ENCODE measurements at regions not wholly inside any gene's neighbourhood (a gene's known extent, or its start where the extent isn't known, plus 50 kb on each side); places are given as distances from the start of the nearest gene placed in this dataset.

- Histone ChIP-seq H3K27me3 (peaks cover 0 to 6% of the 10 kb centered on the region in 2 donors), H3K36me3 (no peaks in the 10 kb centered on the region), H3K4me3 (no peak overlapping the region), H3K27ac (no peak overlapping the region), H3K9me3 (no peaks in the 10 kb centered on the region), H3K4me1 (peaks cover 0 to 10% (median 0%) of the 10 kb centered on the region in 4 donors)
- TF ChIP-seq POLR2A (IDR thresholded peaks at IDR 0.05), result no peak
- no peak for TF ChIP-seq CTCF (IDR thresholded peaks at IDR 0.05)
- TF ChIP-seq EP300 (IDR thresholded peaks at IDR 0.05), result no peak
- WGBS, 2 donors, result 65 to 66% methylated on average over 3 of the region's 3 CpGs
- no peak for DNase-seq (ENCODE audit: low spot score in 2 of 2)
Measured at GRCh38 chr10:51004776-51005175, 69.5 kb upstream of the PRKG1 start.

- H3K4me3 ChIP-seq, result no peak overlapping the region
- H3K27ac ChIP-seq, result peak overlapping the region in 1 of 4 donors; percentile 13
- H3K36me3 ChIP-seq, result no peaks in the 10 kb centered on the region
- H3K9me3 ChIP-seq, result no peaks in the 10 kb centered on the region
- TF ChIP-seq CTCF (IDR thresholded peaks at IDR 0.05) (no peak), EP300 (IDR thresholded peaks at IDR 0.05) (no peak), POLR2A (IDR thresholded peaks at IDR 0.05) (no peak)
- 32 to 44% methylated on average over 4 of the region's 4 CpGs for whole genome bisulfite sequencing, 2 donors
- H3K27me3 ChIP-seq, result peaks cover 0 to 6% of the 10 kb centered on the region in 2 donors
- no peak for DNase-seq (ENCODE audit: low spot score in 2 of 2)
- H3K4me1 ChIP-seq, result peaks cover 0 to 10% (median 0%) of the 10 kb centered on the region in 4 donors
Measured at GRCh38 chr10:51005551-51005950, 68.7 kb upstream of the PRKG1 start.

- DNase-seq (ENCODE audit: low spot score in 2 of 2), result no peak
- TF ChIP-seq POLR2A (IDR thresholded peaks at IDR 0.05), result no peak
- TF ChIP-seq EP300 (IDR thresholded peaks at IDR 0.05), result no peak
- no peak for TF ChIP-seq CTCF (IDR thresholded peaks at IDR 0.05)
- peaks cover 0 to 10% (median 0%) of the 10 kb centered on the region in 4 donors for H3K4me1 ChIP-seq
- no peaks in the 10 kb centered on the region for H3K9me3 ChIP-seq
- no peaks in the 10 kb centered on the region for H3K36me3 ChIP-seq
- H3K27ac ChIP-seq, result no peak overlapping the region
- no peak overlapping the region for H3K4me3 ChIP-seq
- 86 to 90% methylated on average over 5 of the region's 5 CpGs for WGBS, 2 donors
- H3K27me3 ChIP-seq, result no peaks in the 10 kb centered on the region
Measured at GRCh38 chr10:51006686-51007085, 67.6 kb upstream of the PRKG1 start.

GRCh38 chr10:51007781-51008180 lies 66.5 kb upstream of the PRKG1 start:
- no peaks in the 10 kb centered on the region for H3K36me3 ChIP-seq
- no peaks in the 10 kb centered on the region for H3K27me3 ChIP-seq
- no peak overlapping the region for H3K4me3 ChIP-seq
- H3K4me1 ChIP-seq, result peaks cover 0 to under 1% (median 0%) of the 10 kb centered on the region in 4 donors
- no peak for DNase-seq (ENCODE audit: low spot score in 2 of 2)
- TF ChIP-seq EP300 (IDR thresholded peaks at IDR 0.05) (no peak), CTCF (IDR thresholded peaks at IDR 0.05) (no peak), POLR2A (IDR thresholded peaks at IDR 0.05) (no peak)
- 70 to 78% methylated on average over 2 of the region's 2 CpGs for WGBS, 2 donors
- no peak overlapping the region for H3K27ac ChIP-seq
- H3K9me3 ChIP-seq, result no peaks in the 10 kb centered on the region

GRCh38 chr10:51008346-51008745 lies 65.9 kb upstream of the PRKG1 start:
- 91% methylated on average over 3 of the region's 3 CpGs for WGBS, 2 donors
- Histone ChIP-seq H3K27ac (no peak overlapping the region), H3K4me1 (no peaks in the 10 kb centered on the region), H3K9me3 (no peaks in the 10 kb centered on the region), H3K27me3 (no peaks in the 10 kb centered on the region), H3K36me3 (no peaks in the 10 kb centered on the region), H3K4me3 (no peak overlapping the region)
- DNase-seq (ENCODE audit: low spot score in 2 of 2), result no peak
- no peak for TF ChIP-seq POLR2A (IDR thresholded peaks at IDR 0.05)
- TF ChIP-seq CTCF (IDR thresholded peaks at IDR 0.05), result no peak
- no peak for TF ChIP-seq EP300 (IDR thresholded peaks at IDR 0.05)

Data from tibial nerve (tissue), 4 donors.